ENCODE measurements at regions not wholly inside any gene's neighbourhood (a gene's known extent, or its start where the extent isn't known, plus 50 kb on each side); places are given as distances from the start of the nearest gene placed in this dataset.

GRCh38 chr12:14126692-14127091, 145.3 kb upstream of the GRIN2B start:
- no peak for DNase-seq (ENCODE audit: unreplicated experiment)
- no peak overlapping the region for H3K4me3 Mint-ChIP-seq (ENCODE audit: unreplicated experiment)
- H3K27ac Mint-ChIP-seq (ENCODE audit: low read depth, unreplicated experiment) = no peak overlapping the region
- no peaks in the 10 kb centered on the region for H3K4me1 Mint-ChIP-seq (ENCODE audit: insufficient read depth, unreplicated experiment)
- H3K36me3 Mint-ChIP-seq (ENCODE audit: insufficient read depth, unreplicated experiment) = no peaks in the 10 kb centered on the region
- peaks cover 8% of the 10 kb centered on the region for H3K9me3 Mint-ChIP-seq (ENCODE audit: unreplicated experiment)
- CTCF ChIA-PET = interaction anchor here (0.7 kb wide), 1 partner anchor 370 kb away, joined by 3 read pairs; no protein-coding TSS in a partner anchor
- TF ChIP-seq CTCF (IDR thresholded peaks at IDR 0.05; ENCODE audit: unreplicated experiment) = no peak
- POLR2A ChIA-PET = no interaction called here
- no peaks in the 10 kb centered on the region for H3K27me3 Mint-ChIP-seq (ENCODE audit: insufficient read depth, unreplicated experiment)
- BruUV-seq (replicated peaks) = no TSS peak
- intact Hi-C loops (cut with micrococcal nuclease) = no loop called here

DNA sequence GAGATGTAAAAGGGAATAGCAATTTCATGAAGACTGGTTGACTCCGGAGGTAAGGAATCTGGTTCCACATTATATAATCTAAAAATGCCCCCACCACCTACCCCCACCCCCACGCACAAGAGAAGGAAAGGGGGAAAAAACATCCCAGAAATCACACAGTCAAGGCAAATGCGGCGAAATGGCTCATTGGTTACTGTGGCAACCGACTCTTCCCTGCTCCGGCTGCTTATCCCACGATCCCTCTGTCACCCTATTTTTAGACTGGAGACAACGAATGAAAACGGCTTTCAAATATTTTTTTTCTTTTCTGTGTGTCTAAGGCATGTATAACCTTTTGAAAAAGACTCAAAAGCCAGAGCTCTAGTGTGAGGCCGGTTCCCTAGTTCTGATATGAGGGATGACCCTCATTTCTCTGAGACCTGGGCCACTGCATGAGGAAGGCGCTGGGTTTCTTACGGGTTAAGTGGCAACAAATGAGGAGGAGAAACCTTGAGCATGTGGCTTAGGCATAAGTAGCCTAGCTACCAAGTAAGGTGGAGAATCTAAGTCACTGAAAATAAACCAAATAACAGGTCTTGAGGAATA, 148.3 kb upstream of the GRIN2B start:
- TF ChIP-seq CTCF (IDR thresholded peaks at IDR 0.05; ENCODE audit: unreplicated experiment) = no peak
- no TSS peak for BruUV-seq (replicated peaks)
- ChIA-PET POLR2A (no interaction called here), CTCF (no interaction called here)
- no peaks in the 10 kb centered on the region for H3K27me3 Mint-ChIP-seq (ENCODE audit: insufficient read depth, unreplicated experiment)
- no peak for DNase-seq (ENCODE audit: unreplicated experiment)
- no peaks in the 10 kb centered on the region for H3K4me1 Mint-ChIP-seq (ENCODE audit: insufficient read depth, unreplicated experiment)
- H3K4me3 Mint-ChIP-seq (ENCODE audit: unreplicated experiment) = no peak overlapping the region
- no peaks in the 10 kb centered on the region for H3K9me3 Mint-ChIP-seq (ENCODE audit: unreplicated experiment)
- intact Hi-C loops (cut with micrococcal nuclease) = no loop called here
- H3K27ac Mint-ChIP-seq (ENCODE audit: low read depth, unreplicated experiment) = no peak overlapping the region
- H3K36me3 Mint-ChIP-seq (ENCODE audit: insufficient read depth, unreplicated experiment) = peaks cover 3% of the 10 kb centered on the region

- Mint-ChIP-seq H3K27ac (ENCODE audit: low read depth, unreplicated experiment) (no peak overlapping the region), H3K4me3 (ENCODE audit: unreplicated experiment) (no peak overlapping the region), H3K4me1 (ENCODE audit: insufficient read depth, unreplicated experiment) (no peaks in the 10 kb centered on the region), H3K27me3 (ENCODE audit: insufficient read depth, unreplicated experiment) (no peaks in the 10 kb centered on the region), H3K36me3 (ENCODE audit: insufficient read depth, unreplicated experiment) (peaks cover 4% of the 10 kb centered on the region), H3K9me3 (ENCODE audit: unreplicated experiment) (no peaks in the 10 kb centered on the region)
- ChIA-PET POLR2A (no interaction called here), CTCF (no interaction called here)
- intact Hi-C loops (cut with micrococcal nuclease) = no loop called here
- no TSS peak for BruUV-seq (replicated peaks)
- TF ChIP-seq CTCF (IDR thresholded peaks at IDR 0.05; ENCODE audit: unreplicated experiment) = no peak
- no peak for DNase-seq (ENCODE audit: unreplicated experiment)
Measured at GRCh38 chr12:14135996-14136395, 154.6 kb upstream of the GRIN2B start.

DNA sequence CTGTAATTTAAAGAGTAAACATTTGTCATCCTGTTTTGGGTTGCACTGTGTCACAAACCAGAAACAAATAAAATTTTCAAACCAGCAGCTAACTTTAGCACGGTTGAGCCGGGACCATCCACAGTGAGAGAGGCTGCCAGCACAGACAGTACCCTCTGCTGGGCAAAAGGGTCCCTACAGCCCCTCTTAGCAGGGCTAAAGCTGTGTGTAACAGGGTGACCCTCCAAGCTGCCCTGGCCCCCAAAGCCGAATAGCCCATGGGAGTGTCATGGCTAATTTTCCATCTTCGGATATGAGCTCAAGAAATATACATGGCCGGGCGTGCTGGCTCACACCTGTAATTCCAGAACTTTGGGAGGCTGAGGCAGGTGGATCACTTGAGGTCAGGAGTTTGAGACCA, 157.1 kb upstream of the GRIN2B start:
- Mint-ChIP-seq H3K4me1 (ENCODE audit: insufficient read depth, unreplicated experiment) (no peaks in the 10 kb centered on the region), H3K4me3 (ENCODE audit: unreplicated experiment) (no peak overlapping the region), H3K9me3 (ENCODE audit: unreplicated experiment) (peaks cover 3% of the 10 kb centered on the region), H3K36me3 (ENCODE audit: insufficient read depth, unreplicated experiment) (peaks cover 4% of the 10 kb centered on the region), H3K27ac (ENCODE audit: low read depth, unreplicated experiment) (no peak overlapping the region), H3K27me3 (ENCODE audit: insufficient read depth, unreplicated experiment) (no peaks in the 10 kb centered on the region)
- DNase-seq (ENCODE audit: unreplicated experiment) = peak; percentile 1
- TF ChIP-seq CTCF (IDR thresholded peaks at IDR 0.05; ENCODE audit: unreplicated experiment) = no peak
- intact Hi-C loops (cut with micrococcal nuclease) = no loop called here
- BruUV-seq (replicated peaks) = no TSS peak
- POLR2A ChIA-PET = no interaction called here
- CTCF ChIA-PET = interaction anchor here (1.0 kb wide), 1 partner anchor 196 kb away, joined by 4 read pairs; no protein-coding TSS in a partner anchor
